ENCODE measurements at regions not wholly inside any gene's neighbourhood (a gene's known extent, or its start where the extent isn't known, plus 50 kb on each side); places are given as distances from the start of the nearest gene placed in this dataset.

- CTCF ChIA-PET = no interaction called here
- Histone ChIP-seq H3K27ac (ENCODE audit: low read length) (no peak overlapping the region), H3K27me3 (ENCODE audit: control insufficient read depth, insufficient read depth, low read length) (no peaks in the 10 kb centered on the region), H3K36me3 (ENCODE audit: control insufficient read depth, insufficient read depth, low read length) (no peaks in the 10 kb centered on the region), H3K4me3 (ENCODE audit: low read depth in 2 of 2, low read length in 2 of 2) (no peak overlapping the region), H3K4me1 (ENCODE audit: control insufficient read depth, insufficient read depth, low read length) (no peaks in the 10 kb centered on the region), H3K9me3 (ENCODE audit: control insufficient read depth, insufficient read depth, low read depth, low read length) (no peaks in the 10 kb centered on the region)
- no peak for DNase-seq (ENCODE audit: low read depth, low spot score)
- BruUV-seq (replicated peaks) = no TSS peak
- POLR2A ChIA-PET = no interaction called here
- TF ChIP-seq SIN3A (IDR thresholded peaks at IDR 0.05; ENCODE audit: borderline replicate concordance, insufficient read depth, low read depth, low read length) (no peak), TCF7L2 (IDR thresholded peaks at IDR 0.05; ENCODE audit: low read depth, low read length) (no peak), POLR2AphosphoS5 (IDR thresholded peaks at IDR 0.05; ENCODE audit: low read depth, low read length) (no peak), REST (IDR thresholded peaks at IDR 0.05; ENCODE audit: insufficient read depth in 1 of 2, low read depth in 2 of 2, low read length in 1 of 2) (no peak), CTCF (IDR thresholded peaks at IDR 0.05) (no peak)
- no peak for ATAC-seq
- intact Hi-C loops (cut with micrococcal nuclease; ENCODE audit: unreplicated experiment) (no loop called here), in situ Hi-C loops (cut with HindIII; ENCODE audit: low pct_unique_long_range_greater_than_20kb, low sequenced_read_pairs) (no loop called here)
Measured at GRCh38 chr18:60585670-60586069, 213.1 kb upstream of the MC4R start.

DNA sequence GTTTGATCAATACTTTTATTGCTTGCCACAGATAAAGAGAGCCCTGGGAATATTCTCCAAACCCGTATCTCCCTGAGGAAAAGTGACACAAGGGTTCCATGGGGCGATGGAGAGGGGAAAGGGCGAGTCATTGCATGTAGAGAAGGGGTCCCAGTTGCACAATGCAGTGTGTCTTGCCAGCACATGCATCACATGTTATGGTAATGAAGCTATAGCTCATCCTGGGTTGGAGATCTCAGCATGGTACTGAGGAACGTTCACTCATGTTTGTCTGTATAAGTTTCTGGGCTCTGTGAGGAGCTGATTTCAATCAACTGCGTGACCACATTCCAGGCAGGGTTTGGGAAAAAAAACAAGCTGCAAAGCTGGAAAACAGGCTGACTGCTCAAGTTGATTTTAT lies 220.7 kb upstream of the MC4R start:
- Histone ChIP-seq H3K4me1 (ENCODE audit: control insufficient read depth, insufficient read depth, low read length) (no peaks in the 10 kb centered on the region), H3K27ac (ENCODE audit: low read length) (no peak overlapping the region), H3K9me3 (ENCODE audit: control insufficient read depth, insufficient read depth, low read depth, low read length) (no peaks in the 10 kb centered on the region), H3K36me3 (ENCODE audit: control insufficient read depth, insufficient read depth, low read length) (no peaks in the 10 kb centered on the region), H3K4me3 (ENCODE audit: low read depth in 2 of 2, low read length in 2 of 2) (no peak overlapping the region), H3K27me3 (ENCODE audit: control insufficient read depth, insufficient read depth, low read length) (no peaks in the 10 kb centered on the region)
- BruUV-seq (replicated peaks) = no TSS peak
- intact Hi-C loops (cut with micrococcal nuclease; ENCODE audit: unreplicated experiment) (no loop called here), in situ Hi-C loops (cut with HindIII; ENCODE audit: low pct_unique_long_range_greater_than_20kb, low sequenced_read_pairs) (no loop called here)
- DNase-seq (ENCODE audit: low read depth, low spot score) (no peak), ATAC-seq (no peak)
- ChIA-PET CTCF (no interaction called here), POLR2A (no interaction called here)
- TF ChIP-seq REST (IDR thresholded peaks at IDR 0.05; ENCODE audit: insufficient read depth in 1 of 2, low read depth in 2 of 2, low read length in 1 of 2) (no peak), CTCF (IDR thresholded peaks at IDR 0.05) (no peak)
